GM21786 (cell line): ENCODE measurements at regions not wholly inside any gene's neighbourhood (a gene's known extent, or its start where the extent isn't known, plus 50 kb on each side); places are given as distances from the start of the nearest gene placed in this dataset.

ENCODE experiments used
- ATAC-seq: cut with Tn5 transposase; IDR thresholded peaks from one replicate; pipeline ENCODE4 v1.9.1; 2021; ENCODE audit not compliant: unreplicated experiment

DNA sequence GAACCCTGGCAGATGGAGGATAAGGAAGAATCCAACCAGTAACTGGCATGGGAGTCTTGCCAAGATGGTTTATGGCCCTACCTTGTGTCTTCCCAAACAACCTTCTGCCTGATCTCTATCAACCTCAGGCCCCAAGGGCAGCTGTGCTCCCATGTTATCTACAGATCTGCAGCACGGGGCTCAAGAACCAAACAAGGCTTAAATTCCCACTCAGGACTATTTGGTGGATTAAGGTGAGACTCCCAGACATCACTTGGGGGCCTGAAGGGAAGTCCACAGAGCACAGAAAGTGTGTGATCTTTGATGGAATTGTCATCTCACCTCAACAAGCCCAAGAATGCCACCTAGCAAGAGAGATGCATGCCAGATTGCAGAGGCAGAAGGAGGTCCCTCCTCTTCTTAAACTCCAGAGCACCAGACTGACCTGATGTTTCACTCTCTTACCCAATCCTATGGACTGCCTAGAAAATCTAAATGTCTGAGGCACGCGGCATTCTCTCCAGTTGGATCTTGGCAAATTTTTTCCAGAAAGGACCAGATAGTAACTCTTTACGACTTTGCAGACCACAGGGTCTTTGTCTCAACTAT, 759.5 kb upstream of the TBX3 start:
- no peak for ATAC-seq

DNA sequence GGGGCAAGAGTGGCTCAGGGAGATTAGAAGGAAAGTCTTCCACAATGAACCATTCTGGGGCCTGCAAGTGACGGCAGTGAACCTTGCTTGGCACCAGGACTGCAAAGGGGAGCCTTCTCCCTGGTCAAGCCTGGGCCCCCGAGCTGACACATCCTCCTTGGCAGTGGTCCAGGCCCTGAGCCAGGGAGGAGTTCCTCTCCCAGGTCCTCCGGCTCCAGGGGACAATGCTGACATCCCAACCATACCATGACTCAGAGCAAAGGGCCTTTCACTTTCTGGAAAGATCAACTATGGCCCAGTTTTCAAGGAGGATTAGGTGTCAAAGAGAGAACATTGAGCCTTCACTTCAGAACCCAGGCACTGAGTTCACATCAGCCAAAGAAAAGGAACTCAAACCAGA, 756.5 kb upstream of the TBX3 start:
- ATAC-seq: no peak

DNA sequence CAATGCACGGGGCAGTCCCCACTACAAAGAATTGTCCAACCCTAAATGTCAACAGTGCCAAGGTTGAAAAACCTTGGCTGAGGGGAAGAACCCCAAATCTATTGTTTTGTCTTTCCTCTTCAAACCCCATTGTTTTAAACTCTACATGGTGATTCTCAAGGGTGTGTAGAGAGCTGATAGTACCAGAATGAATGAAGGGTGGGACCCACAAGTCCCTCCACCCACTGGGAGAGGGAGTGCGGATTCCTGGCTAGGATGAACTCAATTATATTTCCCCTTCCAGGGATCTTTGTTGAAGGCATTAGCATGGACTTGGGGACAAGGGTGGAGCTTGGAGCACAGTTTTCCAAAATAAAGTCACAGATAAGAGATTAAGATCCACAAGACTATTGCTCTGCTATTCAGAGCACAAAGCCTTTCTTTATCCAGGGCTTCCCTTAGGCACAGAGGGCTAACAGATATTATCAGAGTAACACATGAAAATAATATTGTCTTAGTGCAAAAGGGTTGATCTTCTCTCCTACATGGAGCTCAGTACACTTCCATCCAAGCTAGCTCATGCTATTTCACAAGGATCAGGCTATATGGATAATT, 755.1 kb upstream of the TBX3 start:
- no peak for ATAC-seq

DNA sequence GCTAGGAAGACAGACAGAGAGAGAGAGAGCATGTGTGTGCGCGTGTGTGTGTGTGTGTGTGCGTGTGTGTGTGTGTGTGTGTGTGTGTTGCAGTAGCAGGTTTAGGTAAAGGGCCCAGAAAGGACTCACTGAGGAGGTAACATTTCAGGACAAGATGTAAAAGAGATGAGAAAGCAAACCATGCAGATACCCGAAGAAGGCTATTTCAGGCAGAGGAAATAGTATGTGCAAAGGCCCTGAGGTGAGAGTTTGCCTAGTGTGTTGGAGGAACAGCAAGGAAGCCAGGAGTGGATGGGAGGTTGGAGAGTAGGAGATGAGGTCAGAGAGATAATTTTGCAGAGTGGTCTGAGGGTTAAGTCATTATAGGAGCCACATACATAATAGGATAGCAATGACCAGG, 754.3 kb upstream of the TBX3 start:
- ATAC-seq: no peak

DNA sequence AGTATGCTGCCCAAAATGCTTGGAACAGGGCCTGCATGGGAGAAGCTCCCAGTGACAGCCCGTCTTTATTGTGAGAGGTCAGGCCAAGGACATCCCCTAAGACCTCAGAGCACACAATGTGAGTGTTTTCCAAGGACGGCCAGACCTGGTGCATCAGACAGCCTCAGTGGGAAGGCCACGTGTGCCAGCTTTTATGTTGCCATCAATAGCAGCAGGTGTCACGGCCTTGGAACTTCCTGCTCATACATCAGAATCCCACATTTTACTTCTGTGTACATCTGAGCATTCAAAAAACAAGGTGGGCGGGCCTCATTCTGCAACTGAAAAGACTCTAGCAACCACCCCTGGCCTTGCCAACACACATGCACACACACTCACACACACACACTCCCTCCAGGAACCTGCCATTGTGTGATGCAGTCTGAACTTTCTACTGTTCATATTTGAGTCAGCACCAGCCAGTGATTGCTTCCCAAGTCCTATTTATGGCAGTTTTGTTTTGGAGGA, 753.1 kb upstream of the TBX3 start:
- no peak for ATAC-seq

DNA sequence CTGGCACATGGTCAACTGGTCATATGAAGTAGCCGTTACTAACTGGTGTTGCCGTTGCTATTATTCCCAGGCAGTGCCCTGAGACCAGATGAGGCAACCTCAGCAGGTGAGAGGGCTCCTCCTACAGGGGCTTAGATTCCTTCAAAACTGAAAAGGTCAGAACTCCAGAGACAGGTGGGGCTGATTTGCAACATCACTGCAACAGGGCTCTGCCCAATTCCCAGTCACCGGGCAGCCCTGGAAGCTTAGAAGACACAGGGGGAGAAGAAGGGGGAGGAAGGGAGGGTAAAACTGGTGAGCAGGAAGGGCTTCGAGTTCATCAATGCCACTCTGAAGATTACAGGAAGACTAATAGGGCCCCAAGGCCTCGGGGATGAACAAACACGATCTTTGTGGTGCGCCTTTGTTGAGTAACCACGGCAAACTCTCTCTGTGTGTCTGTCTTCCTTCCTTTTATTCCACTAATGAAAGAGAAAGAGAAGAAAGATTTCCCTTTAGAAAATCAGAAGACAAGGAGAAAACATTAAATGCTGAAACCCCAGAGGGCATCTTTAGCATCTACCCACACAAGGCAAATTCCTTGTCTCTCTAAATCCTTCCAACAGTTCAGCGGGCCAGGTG, 749.1 kb upstream of the TBX3 start:
- ATAC-seq: no peak

DNA sequence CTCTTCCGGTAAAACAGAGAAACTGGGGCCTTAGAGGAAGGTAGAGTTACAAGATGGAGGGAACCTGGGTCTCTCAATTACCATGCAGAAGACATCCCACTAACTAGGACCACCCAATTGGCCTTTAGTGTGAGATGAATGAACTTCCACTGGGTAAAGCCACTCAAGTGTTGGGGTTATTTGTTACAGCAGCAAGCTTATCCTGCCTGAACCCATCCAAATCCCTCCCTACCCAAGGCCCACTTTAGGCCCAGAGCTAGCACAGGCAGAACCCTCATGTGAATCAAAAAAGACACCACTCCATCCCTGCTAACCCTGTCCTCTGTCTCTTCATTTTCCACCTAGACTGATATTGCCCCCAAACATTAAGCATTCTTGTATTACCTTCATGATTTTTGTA, 746.7 kb upstream of the TBX3 start:
- no peak for ATAC-seq

DNA sequence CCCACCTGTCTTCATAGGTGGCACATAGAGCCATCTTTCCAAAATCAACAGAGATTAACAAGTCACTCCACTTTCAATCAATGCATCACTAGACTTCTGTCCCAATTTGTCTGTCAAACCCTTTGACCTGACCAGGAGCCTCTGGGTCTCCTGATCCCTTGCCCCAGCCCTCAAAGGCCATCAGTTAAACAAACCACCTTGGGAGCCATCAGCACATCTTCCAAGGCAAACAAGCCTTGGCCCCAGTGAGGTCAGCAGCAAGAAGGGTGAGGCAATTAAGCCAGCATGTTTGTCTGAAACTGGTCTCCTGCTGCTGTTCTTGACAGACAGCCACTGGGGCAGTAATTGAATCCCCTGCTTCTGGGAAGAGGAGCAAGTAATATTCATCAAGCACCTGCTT, 742.8 kb upstream of the TBX3 start:
- no peak for ATAC-seq

DNA sequence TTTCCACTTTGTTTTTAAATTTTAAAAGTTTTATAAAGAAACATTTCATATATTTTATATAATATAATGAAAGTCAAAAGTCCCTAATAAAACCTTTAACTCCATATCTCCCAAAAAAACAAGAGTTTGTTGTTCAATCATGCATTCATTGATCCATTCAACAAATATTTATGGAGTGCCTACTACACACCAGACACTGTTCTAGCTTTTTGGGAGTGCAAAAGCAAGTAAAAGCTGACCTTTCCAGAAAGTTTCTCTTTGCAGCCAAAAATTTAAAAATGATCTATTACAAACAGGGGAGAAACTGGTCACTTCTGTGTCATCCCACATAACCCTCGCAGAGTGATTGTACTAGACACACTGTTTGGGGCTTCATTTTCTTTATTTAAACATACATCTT, 740.0 kb upstream of the TBX3 start:
- ATAC-seq: no peak

DNA sequence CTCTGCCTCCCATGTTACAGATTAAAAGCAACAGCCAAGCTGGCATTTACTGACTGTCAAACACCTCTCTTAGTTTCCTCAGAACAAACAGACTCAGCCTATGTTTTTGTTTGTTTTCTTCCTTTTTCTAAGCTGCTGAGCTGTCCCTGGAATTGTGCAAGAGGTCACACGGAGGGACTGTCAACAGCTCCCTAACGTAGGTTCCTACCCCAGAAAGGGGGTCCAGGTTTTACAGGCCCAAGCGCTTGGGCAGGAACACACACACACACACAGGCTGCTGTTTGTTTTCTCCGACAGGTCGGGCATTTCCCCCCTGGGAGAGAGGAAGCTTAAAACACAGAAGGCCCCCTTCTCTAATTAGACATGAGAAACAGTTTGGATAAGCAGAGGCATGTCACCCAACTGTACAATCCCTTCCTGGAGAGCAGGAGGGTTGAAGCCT, 739.6 kb upstream of the TBX3 start:
- no peak for ATAC-seq

DNA sequence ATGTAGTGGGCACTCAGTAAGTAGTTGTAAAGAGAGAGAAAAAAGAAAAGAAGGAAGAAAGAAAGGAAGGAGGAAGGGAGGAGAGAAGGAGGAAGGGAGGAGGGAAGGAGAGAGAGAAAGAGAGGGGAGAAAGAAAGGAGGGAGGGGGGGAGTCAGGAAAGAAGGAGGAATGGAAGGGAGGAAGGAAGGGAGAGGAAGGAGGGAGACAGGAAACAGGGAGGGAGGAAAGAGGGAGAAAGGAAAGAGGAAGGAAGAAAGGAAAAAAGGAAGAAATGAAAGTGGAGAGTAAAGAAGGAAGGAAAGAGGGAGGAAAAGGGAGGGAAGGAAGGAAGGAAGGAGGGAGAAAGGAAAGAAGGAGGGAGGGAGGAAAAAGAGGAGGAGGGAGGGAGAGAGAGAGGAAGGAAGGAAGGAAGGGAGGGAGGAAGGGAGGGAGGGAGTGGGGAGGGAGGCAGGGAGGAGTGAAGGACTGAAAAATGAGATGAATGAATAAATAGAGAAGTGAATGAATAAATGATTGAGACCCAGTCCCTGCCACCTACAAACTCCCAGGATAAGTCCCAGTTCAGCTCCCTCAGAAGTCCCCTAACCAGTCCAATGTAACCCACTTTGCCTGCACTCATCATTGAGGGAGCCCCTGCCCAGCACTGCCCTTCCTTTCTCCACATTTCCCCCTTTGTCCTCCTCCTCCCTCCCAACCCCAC, 739.0 kb upstream of the TBX3 start:
- no peak for ATAC-seq

DNA sequence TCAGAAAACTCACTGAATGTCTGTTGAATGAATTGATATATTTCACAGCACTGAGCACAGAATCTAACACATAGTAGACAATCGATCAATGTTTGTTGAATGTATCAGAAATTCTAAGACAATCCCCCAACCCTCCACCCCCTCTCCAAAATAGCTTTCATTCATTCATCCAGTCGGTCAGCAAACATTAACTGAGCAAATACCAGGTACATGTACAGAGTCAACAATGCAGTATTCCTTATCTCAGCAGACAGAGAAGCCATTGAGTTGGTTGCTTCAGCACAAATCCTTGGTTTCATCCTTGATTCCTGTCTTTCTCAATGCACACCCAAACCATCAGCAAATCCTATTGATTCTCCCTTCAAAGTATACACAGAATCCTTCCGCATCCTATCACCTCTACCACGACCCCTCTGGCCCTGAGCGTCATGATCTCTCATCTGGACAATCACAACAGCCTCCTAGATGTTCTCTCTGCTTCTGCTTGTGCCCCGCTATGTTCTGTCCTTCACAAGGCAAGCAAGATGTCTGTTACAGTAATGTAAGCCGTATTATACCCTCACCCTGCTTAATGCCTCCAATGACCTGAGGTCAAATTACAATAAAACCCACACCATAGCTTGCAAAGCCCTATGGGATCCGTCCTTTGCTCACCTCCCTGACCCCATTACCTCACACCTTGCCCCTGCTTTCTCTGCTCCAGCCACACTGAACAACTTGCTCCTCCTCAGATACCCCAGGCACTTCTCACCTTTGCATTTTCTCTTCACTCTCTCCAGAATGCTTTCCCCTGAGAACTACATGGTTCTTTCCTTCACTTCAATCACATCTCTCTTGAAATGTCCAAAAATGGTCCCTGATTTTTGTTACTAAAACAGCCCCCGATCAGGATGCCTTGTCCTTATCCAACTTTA, 738.1 kb upstream of the TBX3 start:
- no peak for ATAC-seq

DNA sequence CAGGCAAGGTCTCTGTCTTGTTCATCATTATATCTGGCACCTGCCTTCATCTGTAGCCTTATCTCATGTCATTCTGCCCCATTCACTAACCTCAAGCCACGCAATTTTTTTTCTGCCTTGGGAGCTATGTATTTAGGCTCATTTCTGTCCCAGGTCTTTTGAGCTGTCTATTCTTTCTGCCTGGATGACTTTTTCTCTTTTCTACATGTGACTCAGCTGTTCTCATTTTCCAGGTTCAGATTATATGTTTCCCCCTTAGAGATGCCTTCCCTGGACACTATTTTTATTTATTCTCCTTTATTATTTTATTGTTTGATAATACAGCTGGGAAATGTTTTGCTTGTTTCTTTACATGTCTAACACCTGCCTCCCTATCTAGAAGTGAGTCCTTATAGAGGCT, 737.4 kb upstream of the TBX3 start:
- ATAC-seq: no peak

DNA sequence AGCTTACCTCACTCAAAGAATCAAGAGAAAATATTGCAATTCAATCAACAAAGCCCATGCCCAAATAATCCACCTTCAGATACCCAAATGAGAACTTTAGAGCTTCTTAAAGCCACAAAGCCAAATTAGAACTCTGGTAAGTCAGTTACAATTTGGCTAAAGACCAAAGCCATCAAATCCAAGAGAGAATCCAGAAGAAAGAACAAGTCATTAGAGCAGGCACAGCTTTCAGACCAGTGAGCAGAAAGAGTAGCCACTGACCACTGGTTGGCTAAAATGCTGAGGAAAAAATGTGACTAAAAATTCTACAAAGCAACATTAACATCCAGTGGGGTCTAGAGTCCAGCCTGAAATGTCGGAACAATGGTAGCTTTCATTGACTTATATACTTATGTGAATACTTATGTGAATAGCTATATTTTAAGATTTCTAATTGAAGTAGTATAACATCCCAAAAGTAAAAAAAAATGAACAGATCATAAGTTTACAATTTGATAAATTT, 735.2 kb upstream of the TBX3 start:
- no peak for ATAC-seq

DNA sequence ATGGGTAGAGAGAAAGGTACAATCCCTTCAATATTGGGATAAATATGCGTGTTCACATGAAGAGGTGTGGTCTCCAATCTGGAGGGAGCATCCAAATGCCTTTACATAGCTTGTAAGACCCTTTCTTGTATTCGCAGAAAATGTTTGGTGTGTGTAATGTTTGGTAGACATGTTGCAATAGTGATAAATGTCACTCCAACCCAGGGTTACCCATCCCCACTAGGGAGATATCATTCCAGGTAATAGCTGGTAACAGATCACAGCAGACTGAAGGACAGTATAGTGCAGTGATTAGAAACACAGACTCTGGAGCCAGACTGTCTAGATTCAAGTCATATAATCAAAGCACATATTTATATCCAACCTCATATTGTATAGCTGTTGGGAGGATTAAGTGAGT, 733.6 kb upstream of the TBX3 start:
- ATAC-seq: no peak

DNA sequence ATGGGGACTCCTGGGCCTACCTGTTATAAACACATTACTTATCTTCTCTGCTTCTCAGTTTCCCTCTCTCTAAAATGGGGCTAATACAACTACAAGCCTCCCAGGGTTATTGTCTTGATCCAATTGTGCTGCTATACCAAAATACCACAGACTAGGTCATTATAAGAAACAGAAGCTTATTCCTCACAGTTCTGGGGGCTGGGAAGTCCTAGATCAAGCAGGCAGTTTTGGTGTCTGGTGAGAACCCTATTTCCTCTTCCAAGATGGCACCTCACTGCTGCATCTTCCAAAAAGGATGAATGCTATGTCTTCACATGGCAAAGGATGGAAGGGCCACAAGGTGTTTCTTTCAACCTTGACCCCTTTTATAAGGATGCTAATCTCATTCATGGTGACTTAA, 732.9 kb upstream of the TBX3 start:
- no peak for ATAC-seq

DNA sequence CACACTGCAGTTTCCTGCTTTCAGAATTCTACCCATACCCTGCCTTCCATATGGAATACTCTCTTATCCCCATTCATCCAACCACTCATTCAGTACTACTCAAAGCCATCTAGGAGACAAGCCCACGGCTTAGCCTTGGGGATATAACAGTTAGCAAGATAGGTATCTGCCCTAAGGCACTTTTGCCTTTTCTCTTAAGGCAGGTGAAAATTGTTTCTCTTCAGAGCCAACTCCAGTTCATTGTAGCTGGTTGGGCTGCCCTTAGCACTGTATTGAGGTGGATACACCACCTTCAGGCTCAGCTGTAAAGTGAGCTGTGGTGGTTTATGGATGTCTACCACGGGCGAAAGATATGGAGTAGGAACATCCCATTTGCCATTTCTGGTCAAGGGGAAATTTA, 729.7 kb upstream of the TBX3 start:
- no peak for ATAC-seq

DNA sequence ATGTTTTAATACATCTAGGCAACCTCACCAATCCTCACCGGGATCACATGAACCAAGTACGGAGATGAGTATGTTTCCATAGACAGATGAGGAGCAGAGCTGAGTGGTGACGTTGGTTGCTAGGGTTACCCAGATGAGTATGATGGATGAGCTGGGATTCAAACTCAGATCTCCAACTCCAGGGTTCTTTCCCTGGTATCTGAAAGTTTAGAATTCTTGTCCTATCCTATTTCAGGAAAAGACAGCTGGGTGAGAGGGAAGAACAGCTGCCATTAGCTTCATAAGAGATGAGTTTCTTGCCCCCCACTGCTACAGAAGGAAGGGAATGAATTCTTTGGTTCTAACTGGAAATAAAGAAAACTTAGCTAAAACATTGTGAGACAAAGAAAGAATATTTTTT, 728.9 kb upstream of the TBX3 start:
- no peak for ATAC-seq

DNA sequence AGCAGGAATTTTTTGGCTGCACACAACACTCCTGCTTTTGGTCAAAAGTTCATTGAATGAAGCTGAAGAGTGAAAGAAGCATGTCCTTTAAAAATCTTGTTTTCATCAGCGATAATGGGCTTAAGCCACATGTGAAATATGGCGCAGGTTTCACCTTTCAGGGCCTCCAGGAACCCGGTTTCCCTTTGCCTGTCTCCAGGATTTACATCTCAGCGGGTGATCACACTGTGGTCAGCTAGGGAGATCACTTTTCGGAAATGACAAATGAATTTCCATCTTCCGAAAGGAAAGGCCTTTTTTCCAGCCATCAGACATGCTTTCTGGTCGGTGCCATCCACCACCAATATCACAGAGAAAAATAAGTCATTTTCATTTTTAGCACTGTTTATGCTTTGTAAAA, 727.1 kb upstream of the TBX3 start:
- ATAC-seq: no peak

DNA sequence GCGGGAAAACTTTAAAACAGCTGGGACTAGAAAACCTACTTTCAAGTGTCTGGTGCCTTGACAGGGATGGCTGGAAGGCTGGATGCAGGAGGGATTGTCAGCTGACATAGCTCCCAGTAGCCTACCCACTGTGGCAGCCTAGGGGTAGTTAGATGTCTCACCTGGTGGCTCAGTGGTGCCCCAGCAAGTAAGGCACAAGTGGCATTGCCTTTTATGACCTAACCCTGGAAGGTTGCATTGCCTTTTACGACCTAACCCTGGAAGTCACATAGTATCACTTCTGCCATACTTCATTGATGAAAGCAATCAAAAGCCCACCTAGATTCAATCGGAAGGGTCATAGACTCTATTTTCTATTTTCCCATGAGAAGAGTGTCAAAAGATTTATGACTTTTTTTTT, 724.7 kb upstream of the TBX3 start:
- ATAC-seq: no peak

DNA sequence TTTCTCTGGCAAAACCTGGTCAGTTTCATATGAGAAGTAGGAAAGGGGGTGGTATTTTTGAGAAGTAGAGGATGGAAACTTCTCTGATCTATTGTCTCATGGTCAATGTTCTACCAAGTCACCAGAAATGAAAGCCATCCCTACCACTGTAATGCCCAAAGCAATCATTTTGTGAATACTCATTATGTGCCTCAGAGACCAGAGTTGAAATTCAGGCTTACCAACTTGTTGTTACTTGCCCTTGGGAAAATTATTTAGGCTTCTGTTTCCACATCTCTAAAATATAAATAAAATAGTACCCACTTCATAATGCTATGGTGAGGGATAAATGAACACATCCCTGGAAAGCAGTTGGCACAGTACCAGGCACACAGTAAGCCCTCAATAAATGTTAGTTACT, 723.7 kb upstream of the TBX3 start:
- ATAC-seq: no peak
